Stimulated activated memory B cell treated with anti-CD40 and anti-IgM and Interleukin-4, amounts not matched to agents 10 μg/mL and 1 μg/mL and 100 μg/mL, for 72 hours (primary cell): ENCODE measurements at regions not wholly inside any gene's neighbourhood (a gene's known extent, or its start where the extent isn't known, plus 50 kb on each side); places are given as distances from the start of the nearest gene placed in this dataset.
"Not testable (repeated sequence)": the region's sequence is repeated elsewhere in the genome, so short reads cannot be mapped to it uniquely, and the experiment has no call there.

Source experiments
- ATAC-seq: fragments of 150-1000 bp; cut with Tn5 transposase; 2 replicates; pipeline ENCODE4 v1.10.0; 2021
- H3K27ac Mint-ChIP-seq: one replicate; pipeline ENCODE4 v1.8.0; 2022; ENCODE audit warnings: mild to moderate bottlenecking, mixed read lengths
- H3K27me3 Mint-ChIP-seq: one replicate; pipeline ENCODE4 v1.8.0; 2022; ENCODE audit warnings: mixed read lengths
- H3K36me3 Mint-ChIP-seq: one replicate; pipeline ENCODE4 v1.8.0; 2022; ENCODE audit warnings: mixed read lengths
- H3K4me1 Mint-ChIP-seq: one replicate; pipeline ENCODE4 v1.8.0; 2022; ENCODE audit warnings: mixed read lengths
- H3K4me3 Mint-ChIP-seq: one replicate; pipeline ENCODE4 v1.8.0; 2022; ENCODE audit warnings: mild to moderate bottlenecking, moderate library complexity, mixed read lengths
- H3K9me3 Mint-ChIP-seq: one replicate; pipeline ENCODE4 v1.8.0; 2022; ENCODE audit warnings: mixed read lengths

DNA sequence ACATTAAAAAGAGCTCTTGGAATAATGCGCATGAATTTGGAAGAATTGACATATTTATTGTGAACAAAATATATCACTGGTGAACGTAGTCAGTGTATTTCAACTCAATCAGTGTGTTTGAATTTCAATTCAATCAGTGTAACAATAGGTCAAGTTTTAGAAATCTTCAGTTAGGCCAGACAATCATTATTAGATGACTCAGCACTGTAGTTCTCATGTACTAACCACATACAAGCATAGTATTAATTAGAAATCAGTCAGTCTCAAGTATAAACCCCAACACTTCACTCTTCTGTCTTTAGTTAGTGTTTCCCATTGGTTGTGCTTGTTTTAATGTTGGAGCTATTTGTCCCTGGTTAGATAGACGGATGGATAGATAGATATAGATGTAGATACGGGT is 1247.9 kb downstream of the NXPH1 start:
- Mint-ChIP-seq H3K9me3 (peaks cover 8% of the 10 kb centered on the region), H3K4me3 (no peak overlapping the region)
- no peak for ATAC-seq

GRCh38 chr7:9691286-9691685 is 1257.9 kb downstream of the NXPH1 start:
- Mint-ChIP-seq H3K27ac (no peak overlapping the region), H3K9me3 (peaks cover 7% of the 10 kb centered on the region), H3K4me1 (no peaks in the 10 kb centered on the region), H3K4me3 (no peak overlapping the region), H3K36me3 (no peaks in the 10 kb centered on the region), H3K27me3 (no peaks in the 10 kb centered on the region)
- no peak for ATAC-seq

More for the DNA sequence above, 1247.9 kb downstream of the NXPH1 start:
- no peaks in the 10 kb centered on the region for H3K4me1 Mint-ChIP-seq
- no peak overlapping the region for H3K27ac Mint-ChIP-seq
- no peaks in the 10 kb centered on the region for H3K27me3 Mint-ChIP-seq
- H3K36me3 Mint-ChIP-seq, result no peaks in the 10 kb centered on the region

- Mint-ChIP-seq H3K27me3 (no peaks in the 10 kb centered on the region), H3K4me3 (no peak overlapping the region), H3K9me3 (no peaks in the 10 kb centered on the region), H3K36me3 (no peaks in the 10 kb centered on the region), H3K27ac (no peak overlapping the region), H3K4me1 (no peaks in the 10 kb centered on the region)
- no peak for ATAC-seq
These were observed 1265.0 kb downstream of the NXPH1 start for GRCh38 chr7:9698375-9698774.

- no peak overlapping the region for H3K27ac Mint-ChIP-seq
- no peak for ATAC-seq
- no peaks in the 10 kb centered on the region for H3K27me3 Mint-ChIP-seq
- H3K4me3 Mint-ChIP-seq, result no peak overlapping the region
- H3K4me1 Mint-ChIP-seq, result no peaks in the 10 kb centered on the region
- H3K9me3 Mint-ChIP-seq, result no peaks in the 10 kb centered on the region
- H3K36me3 Mint-ChIP-seq, result no peaks in the 10 kb centered on the region
These were observed 1264.5 kb upstream of the PHF14 start for GRCh38 chr7:9709216-9709615.

GRCh38 chr7:9711259-9711918 is 1262.3 kb upstream of the PHF14 start:
- no peak overlapping the region for H3K27ac Mint-ChIP-seq
- ATAC-seq, result no peak
- H3K36me3 Mint-ChIP-seq, result no peaks in the 10 kb centered on the region
- no peaks in the 10 kb centered on the region for H3K4me1 Mint-ChIP-seq
- no peak overlapping the region for H3K4me3 Mint-ChIP-seq
- H3K9me3 Mint-ChIP-seq, result no peaks in the 10 kb centered on the region
- no peaks in the 10 kb centered on the region for H3K27me3 Mint-ChIP-seq

GRCh38 chr7:9718071-9718661 is 1255.5 kb upstream of the PHF14 start:
- Mint-ChIP-seq H3K27ac (no peak overlapping the region), H3K4me1 (no peaks in the 10 kb centered on the region), H3K27me3 (no peaks in the 10 kb centered on the region), H3K9me3 (peaks cover 3% of the 10 kb centered on the region), H3K4me3 (no peak overlapping the region), H3K36me3 (no peaks in the 10 kb centered on the region)
- ATAC-seq, result no peak

GRCh38 chr7:9719303-9719702 is 1254.4 kb upstream of the PHF14 start:
- H3K36me3 Mint-ChIP-seq, result no peaks in the 10 kb centered on the region
- no peak overlapping the region for H3K4me3 Mint-ChIP-seq
- no peaks in the 10 kb centered on the region for H3K4me1 Mint-ChIP-seq
- H3K27me3 Mint-ChIP-seq, result no peaks in the 10 kb centered on the region
- H3K27ac Mint-ChIP-seq, result no peak overlapping the region
- no peak for ATAC-seq
- H3K9me3 Mint-ChIP-seq, result peaks cover 3% of the 10 kb centered on the region

- no peaks in the 10 kb centered on the region for H3K4me1 Mint-ChIP-seq
- no peaks in the 10 kb centered on the region for H3K36me3 Mint-ChIP-seq
- H3K27me3 Mint-ChIP-seq, result no peaks in the 10 kb centered on the region
- H3K27ac Mint-ChIP-seq, result no peak overlapping the region
- H3K4me3 Mint-ChIP-seq, result no peak overlapping the region
- peaks cover 3% of the 10 kb centered on the region for H3K9me3 Mint-ChIP-seq
- no peak for ATAC-seq
These were observed 1254.0 kb upstream of the PHF14 start for GRCh38 chr7:9719721-9720120.

DNA sequence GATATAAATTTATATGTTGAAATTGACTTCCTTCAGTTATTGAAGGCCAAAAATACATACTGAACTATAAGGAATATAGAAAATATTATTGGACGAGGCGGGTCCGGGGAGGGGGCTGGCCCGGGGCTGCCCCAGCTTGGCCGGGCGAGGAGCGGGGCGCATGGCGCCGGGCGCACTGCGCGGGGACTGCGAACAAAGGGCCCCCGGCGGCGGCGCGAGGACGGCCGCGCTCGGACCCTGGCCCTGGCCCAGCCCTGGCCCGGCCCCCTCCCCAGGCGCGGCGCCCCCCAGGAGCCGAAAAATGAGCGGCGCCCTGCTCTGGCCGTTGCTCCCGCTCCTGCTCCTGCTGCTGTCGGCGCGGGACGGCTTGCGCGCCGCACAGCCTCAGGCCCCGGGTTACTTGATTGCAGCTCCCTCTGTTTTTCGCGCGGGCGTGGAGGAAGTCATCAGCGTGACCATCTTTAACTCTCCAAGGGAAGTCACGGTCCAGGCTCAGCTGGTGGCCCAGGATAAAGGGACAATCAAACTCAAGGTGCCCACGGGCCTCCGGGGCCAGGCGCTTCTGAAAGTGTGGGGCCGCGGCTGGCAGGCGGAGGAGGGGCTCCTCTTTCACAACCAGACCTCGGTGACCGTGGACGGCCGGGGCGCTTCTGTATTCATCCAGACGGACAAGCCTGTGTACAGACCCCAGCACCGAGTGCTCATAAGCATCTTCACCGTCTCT is 1247.6 kb upstream of the PHF14 start:
- not testable (repeated sequence) for H3K4me3 Mint-ChIP-seq
- peak; percentile 71 for ATAC-seq

DNA sequence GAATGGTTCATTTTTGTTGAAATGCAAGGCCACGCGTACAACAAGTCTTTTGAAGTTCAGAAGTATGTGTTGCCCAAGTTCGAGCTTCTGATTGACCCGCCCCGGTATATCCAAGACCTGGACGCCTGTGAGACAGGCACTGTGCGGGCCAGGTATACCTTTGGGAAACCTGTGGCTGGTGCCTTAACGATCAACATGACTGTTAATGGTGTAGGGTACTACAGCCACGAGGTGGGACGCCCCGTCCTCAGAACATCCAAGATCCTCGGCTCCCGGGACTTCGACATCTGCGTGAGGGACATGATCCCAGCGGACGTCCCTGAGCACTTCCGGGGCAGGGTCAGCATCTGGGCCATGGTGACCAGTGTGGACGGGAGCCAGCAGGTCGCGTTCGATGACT is 1246.9 kb upstream of the PHF14 start:
- H3K27me3 Mint-ChIP-seq, H3K27ac Mint-ChIP-seq, H3K4me1 Mint-ChIP-seq, H3K9me3 Mint-ChIP-seq, H3K36me3 Mint-ChIP-seq, H3K4me3 Mint-ChIP-seq: not testable (repeated sequence)
- peak; percentile 47 for ATAC-seq

More for the DNA sequence above, 1247.6 kb upstream of the PHF14 start:
- not testable (repeated sequence) for H3K27ac Mint-ChIP-seq, H3K4me1 Mint-ChIP-seq, H3K27me3 Mint-ChIP-seq, H3K36me3 Mint-ChIP-seq, H3K9me3 Mint-ChIP-seq

GRCh38 chr7:9727467-9727869 is 1246.2 kb upstream of the PHF14 start:
- not testable (repeated sequence) for H3K9me3 Mint-ChIP-seq, H3K36me3 Mint-ChIP-seq, H3K4me3 Mint-ChIP-seq, H3K4me1 Mint-ChIP-seq, H3K27ac Mint-ChIP-seq, ATAC-seq, H3K27me3 Mint-ChIP-seq

DNA sequence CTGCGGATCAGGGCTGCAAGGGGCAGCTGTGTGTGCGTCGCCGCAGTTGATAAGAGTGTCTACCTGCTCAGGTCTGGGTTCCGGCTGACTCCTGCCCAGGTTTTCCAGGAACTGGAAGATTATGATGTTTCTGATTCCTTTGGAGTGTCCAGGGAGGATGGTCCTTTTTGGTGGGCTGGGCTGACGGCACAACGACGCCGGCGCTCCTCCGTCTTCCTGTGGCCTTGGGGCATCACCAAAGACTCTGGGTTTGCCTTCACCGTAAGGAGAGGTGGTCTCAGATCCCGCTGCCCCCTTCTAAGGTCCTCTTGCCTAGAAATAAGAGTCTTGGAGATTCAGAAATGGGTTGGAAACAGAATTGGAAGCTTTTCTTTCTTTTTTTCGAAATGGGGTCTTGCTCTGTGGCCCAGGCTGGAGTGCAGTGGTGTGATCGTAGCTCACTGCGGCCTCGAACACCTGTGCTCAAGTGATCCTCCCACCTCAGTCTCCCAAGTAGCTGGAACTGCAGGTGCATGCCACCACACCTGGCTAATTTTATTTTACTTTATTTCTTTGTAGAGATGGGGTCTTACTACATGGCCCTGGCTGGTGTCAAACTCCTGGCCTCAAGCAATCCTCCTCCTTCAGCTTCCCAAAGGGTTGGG is 1245.5 kb upstream of the PHF14 start:
- H3K36me3 Mint-ChIP-seq, H3K4me1 Mint-ChIP-seq, H3K9me3 Mint-ChIP-seq, ATAC-seq, H3K4me3 Mint-ChIP-seq, H3K27ac Mint-ChIP-seq, H3K27me3 Mint-ChIP-seq: not testable (repeated sequence)

DNA sequence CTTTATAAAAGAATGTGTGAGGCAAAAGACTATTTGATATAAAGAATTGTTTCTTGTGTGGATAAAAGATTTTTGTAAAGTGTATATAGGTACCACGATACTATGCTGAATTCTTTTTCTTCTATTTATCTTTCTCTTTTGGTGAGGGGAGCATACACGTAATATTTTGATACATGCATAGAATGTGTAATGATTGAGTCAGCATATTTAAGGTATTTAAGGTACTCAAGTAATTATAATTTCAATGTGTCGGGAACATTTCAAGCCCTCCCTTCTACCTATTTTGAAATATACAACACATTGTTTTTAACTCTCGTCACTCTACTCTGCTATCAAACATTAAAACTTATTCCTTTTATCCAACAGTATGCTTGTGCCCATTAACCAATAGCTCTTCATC is 1221.6 kb upstream of the PHF14 start:
- H3K27me3 Mint-ChIP-seq, result no peaks in the 10 kb centered on the region
- H3K4me1 Mint-ChIP-seq, result no peaks in the 10 kb centered on the region

DNA sequence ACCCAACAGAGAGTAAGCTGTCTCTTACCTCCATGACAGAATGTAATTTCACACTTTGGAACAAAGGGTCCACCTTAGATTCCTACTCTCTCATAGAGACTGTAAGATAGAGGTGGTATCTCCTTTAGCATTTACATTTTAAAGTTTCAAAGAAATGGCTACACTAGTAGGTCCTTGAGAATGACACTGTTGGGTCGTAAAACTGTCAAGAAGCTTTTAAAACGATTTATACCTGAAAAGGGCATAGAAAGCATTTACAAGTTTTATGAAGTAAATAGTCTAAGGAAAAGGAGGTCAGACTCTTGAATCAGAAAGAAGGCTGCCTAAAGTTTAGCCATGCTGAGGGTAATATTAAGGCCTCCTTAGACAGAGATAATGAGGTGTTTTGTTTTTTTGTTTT is 1212.4 kb upstream of the PHF14 start:
- H3K27me3 Mint-ChIP-seq, result no peaks in the 10 kb centered on the region
- H3K36me3 Mint-ChIP-seq, result no peaks in the 10 kb centered on the region
- no peak for ATAC-seq
- no peaks in the 10 kb centered on the region for H3K9me3 Mint-ChIP-seq
- H3K4me1 Mint-ChIP-seq, result no peaks in the 10 kb centered on the region
- H3K27ac Mint-ChIP-seq, result no peak overlapping the region
- H3K4me3 Mint-ChIP-seq, result no peak overlapping the region

More for the DNA sequence above, 1221.6 kb upstream of the PHF14 start:
- Mint-ChIP-seq H3K4me3 (no peak overlapping the region), H3K27ac (no peak overlapping the region), H3K36me3 (no peaks in the 10 kb centered on the region), H3K9me3 (peaks cover 13% of the 10 kb centered on the region)
- ATAC-seq, result no peak

DNA sequence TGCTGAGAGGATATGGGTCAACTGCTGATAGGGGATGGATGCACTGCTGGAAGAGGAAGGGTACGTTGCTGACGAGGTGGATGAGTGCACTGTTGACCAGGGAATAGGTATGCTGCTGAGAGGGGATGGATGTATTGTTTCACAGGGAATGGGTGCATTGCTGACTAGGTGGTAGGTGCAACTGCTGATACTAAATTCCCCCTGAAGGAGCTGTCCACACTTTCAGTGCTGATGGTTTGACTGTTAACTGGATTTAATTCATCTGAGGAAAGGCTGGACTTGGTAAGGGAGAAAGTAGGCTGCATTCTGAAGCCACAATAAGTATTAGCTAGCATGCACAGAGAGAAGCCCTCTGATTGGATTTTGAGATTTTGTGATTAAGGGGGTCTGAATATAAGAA is 1196.8 kb upstream of the PHF14 start:
- Mint-ChIP-seq H3K27ac (no peak overlapping the region), H3K4me1 (no peaks in the 10 kb centered on the region), H3K4me3 (no peak overlapping the region), H3K27me3 (no peaks in the 10 kb centered on the region), H3K36me3 (no peaks in the 10 kb centered on the region), H3K9me3 (peaks cover 13% of the 10 kb centered on the region)
- no peak for ATAC-seq

- no peaks in the 10 kb centered on the region for H3K4me1 Mint-ChIP-seq
- no peak for ATAC-seq
- H3K4me3 Mint-ChIP-seq, result no peak overlapping the region
- no peaks in the 10 kb centered on the region for H3K36me3 Mint-ChIP-seq
- no peaks in the 10 kb centered on the region for H3K27me3 Mint-ChIP-seq
- H3K9me3 Mint-ChIP-seq, result peaks cover 8% of the 10 kb centered on the region
- H3K27ac Mint-ChIP-seq, result no peak overlapping the region
These were observed 1195.3 kb upstream of the PHF14 start for GRCh38 chr7:9778367-9778766.
